Activated CD8-positive, alpha-beta memory T cell treated with anti-CD3 and anti-CD28 coated beads, Interleukin-2, amount 10 ng/mL, durations not matched to agents 7 days and 5 days (primary cell): ENCODE measurements at regions not wholly inside any gene's neighbourhood (a gene's known extent, or its start where the extent isn't known, plus 50 kb on each side); places are given as distances from the start of the nearest gene placed in this dataset.

Experiments used
- ATAC-seq: fragments of 150-1000 bp; cut with Tn5 transposase; one replicate; pipeline ENCODE4 v1.10.0; 2021; ENCODE audit warnings: moderate library complexity
- CTCF ChIA-PET: fragments of 350-600 bp; sonication (Branson Sonifier 250); formaldehyde crosslinking; loops from one replicate; lab custom pipeline; 2021; ENCODE audit warnings: antibody characterized with exemption; lab: Charles Lee
- DNase-seq: peaks from one replicate; pipeline ENCODE4 v3.0.0-alpha.2; 2020
- H3K27ac Mint-ChIP-seq: one replicate; pipeline ENCODE4 v1.8.0; 2021; ENCODE audit warnings: mild to moderate bottlenecking, mixed read lengths
- H3K27me3 Mint-ChIP-seq: one replicate; pipeline ENCODE4 v1.8.0; 2021; ENCODE audit warnings: mixed read lengths
- H3K36me3 Mint-ChIP-seq: one replicate; pipeline ENCODE4 v1.8.0; 2021; ENCODE audit warnings: mild to moderate bottlenecking, mixed read lengths
- H3K4me1 Mint-ChIP-seq: one replicate; pipeline ENCODE4 v1.8.0; 2021; ENCODE audit warnings: mixed read lengths
- H3K4me3 Mint-ChIP-seq: one replicate; pipeline ENCODE4 v1.8.0; 2021; ENCODE audit warnings: mild to moderate bottlenecking, moderate library complexity, mixed read lengths
- H3K9me3 Mint-ChIP-seq: one replicate; pipeline ENCODE4 v1.8.0; 2022; ENCODE audit warnings: low read depth, mixed read lengths

DNA sequence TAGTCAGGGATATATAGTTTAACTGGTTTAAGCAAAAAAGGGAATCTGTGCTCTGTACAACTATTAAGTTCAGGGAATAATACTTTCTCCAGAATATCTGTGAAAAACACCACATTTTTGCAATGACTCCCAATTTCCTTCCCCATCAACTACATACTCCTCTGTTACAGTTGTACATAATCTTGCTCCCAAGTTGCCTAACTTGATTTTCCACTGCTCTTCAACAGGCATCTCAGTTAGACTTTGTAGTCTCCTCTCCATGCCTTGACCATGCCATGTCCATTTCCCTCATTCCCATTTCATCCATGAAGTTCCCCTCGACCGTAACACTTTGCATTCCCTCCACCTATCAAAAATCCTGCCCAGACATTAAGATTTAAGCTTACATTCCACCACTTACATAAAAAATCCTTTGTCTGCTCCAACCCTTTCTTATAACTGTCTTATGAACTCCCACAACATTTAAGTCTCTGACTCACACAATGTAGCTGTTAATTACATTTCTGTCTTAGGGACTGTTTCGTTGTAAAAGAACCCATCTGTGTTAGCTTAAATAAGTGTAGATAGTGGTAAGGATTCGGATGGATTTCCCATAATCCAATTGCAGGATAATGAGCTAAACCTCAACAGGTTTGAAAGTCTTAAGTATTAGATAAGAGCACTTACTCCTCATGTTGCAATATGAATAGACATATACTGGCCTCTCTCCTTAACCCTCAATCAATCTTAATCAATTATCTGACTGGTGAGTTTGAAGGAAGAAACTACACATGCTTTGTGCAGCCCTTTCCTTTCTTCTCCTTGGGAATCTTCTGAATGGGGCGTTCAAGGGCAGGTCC, 156.5 kb downstream of the PAWR start:
- H3K4me1 Mint-ChIP-seq: no peaks in the 10 kb centered on the region
- H3K4me3 Mint-ChIP-seq: no peak overlapping the region
- no peaks in the 10 kb centered on the region for H3K9me3 Mint-ChIP-seq
- no peak overlapping the region for H3K27ac Mint-ChIP-seq
- ATAC-seq (no peak), DNase-seq (no peak)
- CTCF ChIA-PET: no interaction called here
- no peaks in the 10 kb centered on the region for H3K27me3 Mint-ChIP-seq
- no peaks in the 10 kb centered on the region for H3K36me3 Mint-ChIP-seq

DNA sequence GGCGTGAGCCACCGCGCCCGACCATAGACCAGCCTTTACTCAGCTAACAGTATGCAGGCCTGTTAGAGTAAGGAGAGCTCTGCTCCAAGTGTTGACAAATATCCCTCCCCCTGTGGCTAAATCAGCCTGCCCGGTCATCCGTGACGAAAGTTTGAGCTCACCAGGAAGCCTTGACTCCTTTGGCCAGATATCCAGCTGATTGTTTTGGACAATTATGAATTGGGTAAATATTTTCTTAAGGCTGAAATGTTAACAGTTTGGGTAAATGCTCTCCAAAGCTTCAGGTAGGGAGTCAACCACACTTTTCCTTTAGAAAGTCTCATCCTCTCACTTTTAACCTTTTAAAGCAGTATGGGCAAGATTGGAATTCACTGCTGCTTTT, 157.9 kb downstream of the PAWR start:
- Mint-ChIP-seq H3K4me3 (no peak overlapping the region), H3K27ac (no peak overlapping the region), H3K9me3 (no peaks in the 10 kb centered on the region), H3K36me3 (no peaks in the 10 kb centered on the region), H3K27me3 (no peaks in the 10 kb centered on the region), H3K4me1 (no peaks in the 10 kb centered on the region)
- CTCF ChIA-PET: no interaction called here
- DNase-seq (no peak), ATAC-seq (no peak)

GRCh38 chr12:79531518-79531917, 159.2 kb downstream of the PAWR start:
- H3K4me1 Mint-ChIP-seq: no peaks in the 10 kb centered on the region
- H3K36me3 Mint-ChIP-seq: no peaks in the 10 kb centered on the region
- CTCF ChIA-PET: interaction anchor here (0.6 kb wide), 1 partner anchor 22 kb away, joined by 7 read pairs; no protein-coding TSS in a partner anchor
- no peak overlapping the region for H3K27ac Mint-ChIP-seq
- no peaks in the 10 kb centered on the region for H3K27me3 Mint-ChIP-seq
- no peaks in the 10 kb centered on the region for H3K9me3 Mint-ChIP-seq
- DNase-seq (no peak), ATAC-seq (no peak)
- H3K4me3 Mint-ChIP-seq: no peak overlapping the region

DNA sequence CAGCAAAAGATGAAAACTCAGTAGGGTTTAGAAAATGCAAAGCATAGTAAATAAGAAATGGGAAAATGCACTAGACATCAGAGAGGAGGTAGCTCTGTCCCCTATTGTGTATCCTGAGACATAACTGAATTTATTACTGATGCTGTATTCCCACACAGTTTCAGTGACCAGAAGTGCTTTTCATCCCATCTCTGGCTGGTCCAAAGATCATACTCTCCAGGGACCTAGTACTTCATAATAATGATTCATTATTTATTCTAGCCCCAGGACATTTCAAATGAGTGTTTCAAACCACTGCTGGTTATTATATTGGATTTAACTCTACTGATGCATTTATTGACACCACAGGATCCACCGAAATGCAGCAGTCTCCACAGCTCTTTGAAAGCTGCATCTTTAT, 163.3 kb downstream of the PAWR start:
- Mint-ChIP-seq H3K36me3 (no peaks in the 10 kb centered on the region), H3K27me3 (no peaks in the 10 kb centered on the region)

GRCh38 chr12:79525357-79525756, 165.4 kb downstream of the PAWR start:
- ATAC-seq: no peak
- H3K36me3 Mint-ChIP-seq: no peaks in the 10 kb centered on the region
- no peaks in the 10 kb centered on the region for H3K9me3 Mint-ChIP-seq
- no peaks in the 10 kb centered on the region for H3K4me1 Mint-ChIP-seq
- H3K4me3 Mint-ChIP-seq: no peak overlapping the region
- H3K27me3 Mint-ChIP-seq: no peaks in the 10 kb centered on the region
- no peak overlapping the region for H3K27ac Mint-ChIP-seq
- CTCF ChIA-PET: no interaction called here
- DNase-seq: no peak

More for the DNA sequence above, 163.3 kb downstream of the PAWR start:
- ATAC-seq: no peak
- no peaks in the 10 kb centered on the region for H3K4me1 Mint-ChIP-seq
- no peak overlapping the region for H3K4me3 Mint-ChIP-seq
- H3K27ac Mint-ChIP-seq: no peak overlapping the region
- no peaks in the 10 kb centered on the region for H3K9me3 Mint-ChIP-seq
- CTCF ChIA-PET: interaction anchor here (0.6 kb wide), 1 partner anchor 1380 kb away, joined by 3 read pairs; no protein-coding TSS in a partner anchor
- no peak for DNase-seq

DNA sequence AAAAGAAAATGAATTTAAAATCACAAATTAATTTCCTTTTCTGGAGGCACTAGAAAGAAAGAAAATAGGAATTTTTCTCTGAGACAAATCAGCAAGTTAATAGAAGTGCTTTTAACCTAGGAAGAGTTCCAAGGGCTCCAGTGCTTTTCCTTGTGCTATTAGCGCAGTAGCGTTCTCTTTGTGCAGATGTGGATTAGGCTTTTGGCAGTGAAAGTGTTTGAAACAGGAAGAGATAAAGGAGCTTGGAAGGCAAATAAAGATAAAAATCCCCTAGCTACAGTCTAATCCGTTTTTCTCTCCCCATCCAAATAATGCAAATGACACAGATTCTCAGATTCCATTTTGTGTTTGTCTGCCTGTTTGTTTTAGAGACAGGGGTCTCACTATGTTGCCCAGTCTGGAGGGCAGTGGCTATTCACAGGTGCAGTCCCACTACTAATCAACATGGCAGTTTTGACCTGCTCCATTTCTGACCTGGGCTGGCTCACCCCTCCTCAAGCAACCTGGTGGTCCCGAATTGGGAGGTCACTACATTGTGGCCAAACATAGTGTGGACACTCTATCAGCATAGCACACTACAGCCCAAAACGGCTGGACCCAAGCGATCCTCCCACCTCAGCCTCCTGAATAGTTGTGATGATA, 166.1 kb downstream of the PAWR start:
- Mint-ChIP-seq H3K4me3 (no peak overlapping the region), H3K27me3 (no peaks in the 10 kb centered on the region), H3K36me3 (no peaks in the 10 kb centered on the region), H3K9me3 (no peaks in the 10 kb centered on the region), H3K27ac (no peak overlapping the region), H3K4me1 (no peaks in the 10 kb centered on the region)
- DNase-seq (no peak), ATAC-seq (no peak)
- CTCF ChIA-PET: no interaction called here

DNA sequence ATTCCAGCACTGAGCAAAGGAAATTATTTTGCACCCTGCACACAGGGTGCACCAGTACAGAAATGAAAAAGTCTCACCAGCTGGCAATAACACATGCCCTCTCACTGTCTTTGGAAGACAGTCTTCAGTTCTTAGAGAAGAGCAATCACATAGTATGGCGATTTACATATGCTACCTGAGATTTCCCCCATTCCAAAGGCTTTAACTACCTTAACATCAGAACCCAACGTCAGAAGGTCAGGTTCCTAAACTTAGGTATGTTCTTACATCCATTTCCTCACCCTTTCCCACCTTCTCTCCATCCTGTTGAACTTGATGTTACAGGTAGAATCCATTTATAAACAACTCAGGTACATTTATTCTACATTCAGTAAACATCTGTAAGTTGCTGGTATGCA, 167.8 kb downstream of the PAWR start:
- ATAC-seq: no peak
- Mint-ChIP-seq H3K4me1 (no peaks in the 10 kb centered on the region), H3K4me3 (no peak overlapping the region), H3K27me3 (no peaks in the 10 kb centered on the region), H3K27ac (no peak overlapping the region), H3K36me3 (no peaks in the 10 kb centered on the region), H3K9me3 (no peaks in the 10 kb centered on the region)
- DNase-seq: no peak
- CTCF ChIA-PET: no interaction called here

- Mint-ChIP-seq H3K27ac (no peak overlapping the region), H3K9me3 (no peaks in the 10 kb centered on the region), H3K36me3 (no peaks in the 10 kb centered on the region), H3K4me3 (no peak overlapping the region), H3K27me3 (no peaks in the 10 kb centered on the region), H3K4me1 (no peaks in the 10 kb centered on the region)
- DNase-seq (no peak), ATAC-seq (no peak)
- CTCF ChIA-PET: no interaction called here
These were observed 168.3 kb downstream of the PAWR start for GRCh38 chr12:79522257-79522988.

GRCh38 chr12:79521576-79521975, 169.2 kb downstream of the PAWR start:
- ATAC-seq (no peak), DNase-seq (no peak)
- Mint-ChIP-seq H3K9me3 (no peaks in the 10 kb centered on the region), H3K27ac (no peak overlapping the region), H3K27me3 (no peaks in the 10 kb centered on the region), H3K36me3 (no peaks in the 10 kb centered on the region), H3K4me3 (no peak overlapping the region), H3K4me1 (no peaks in the 10 kb centered on the region)
- CTCF ChIA-PET: no interaction called here

GRCh38 chr12:79517363-79517762, 173.4 kb downstream of the PAWR start:
- H3K9me3 Mint-ChIP-seq: no peaks in the 10 kb centered on the region
- no peaks in the 10 kb centered on the region for H3K4me1 Mint-ChIP-seq
- ATAC-seq: no peak
- no peak for DNase-seq
- H3K27me3 Mint-ChIP-seq: no peaks in the 10 kb centered on the region
- H3K27ac Mint-ChIP-seq: no peak overlapping the region
- no peak overlapping the region for H3K4me3 Mint-ChIP-seq
- H3K36me3 Mint-ChIP-seq: no peaks in the 10 kb centered on the region
- CTCF ChIA-PET: no interaction called here

DNA sequence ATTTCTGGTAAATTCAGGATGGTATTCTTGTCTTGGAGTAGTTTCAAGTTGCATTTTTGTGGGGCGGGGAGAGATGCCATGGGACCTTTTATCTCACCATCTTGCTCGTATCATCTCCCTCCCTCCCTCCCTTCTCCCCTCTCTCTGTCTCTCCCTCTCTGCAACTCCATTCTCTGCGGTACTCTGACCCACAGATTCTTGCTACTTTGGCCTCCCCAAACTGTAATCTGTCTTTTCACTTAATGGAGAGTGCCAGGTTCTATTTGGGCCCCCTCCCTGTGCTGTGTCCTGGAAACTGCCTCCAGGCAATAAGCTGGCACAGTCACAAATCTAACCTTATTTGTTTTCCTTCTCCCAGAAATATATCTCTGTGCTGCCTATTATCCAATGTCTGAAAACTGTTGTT, 175.2 kb downstream of the PAWR start:
- Mint-ChIP-seq H3K27me3 (no peaks in the 10 kb centered on the region), H3K27ac (no peak overlapping the region), H3K9me3 (no peaks in the 10 kb centered on the region), H3K4me1 (no peaks in the 10 kb centered on the region), H3K36me3 (no peaks in the 10 kb centered on the region), H3K4me3 (no peak overlapping the region)
- CTCF ChIA-PET: no interaction called here
- DNase-seq: no peak
- no peak for ATAC-seq

DNA sequence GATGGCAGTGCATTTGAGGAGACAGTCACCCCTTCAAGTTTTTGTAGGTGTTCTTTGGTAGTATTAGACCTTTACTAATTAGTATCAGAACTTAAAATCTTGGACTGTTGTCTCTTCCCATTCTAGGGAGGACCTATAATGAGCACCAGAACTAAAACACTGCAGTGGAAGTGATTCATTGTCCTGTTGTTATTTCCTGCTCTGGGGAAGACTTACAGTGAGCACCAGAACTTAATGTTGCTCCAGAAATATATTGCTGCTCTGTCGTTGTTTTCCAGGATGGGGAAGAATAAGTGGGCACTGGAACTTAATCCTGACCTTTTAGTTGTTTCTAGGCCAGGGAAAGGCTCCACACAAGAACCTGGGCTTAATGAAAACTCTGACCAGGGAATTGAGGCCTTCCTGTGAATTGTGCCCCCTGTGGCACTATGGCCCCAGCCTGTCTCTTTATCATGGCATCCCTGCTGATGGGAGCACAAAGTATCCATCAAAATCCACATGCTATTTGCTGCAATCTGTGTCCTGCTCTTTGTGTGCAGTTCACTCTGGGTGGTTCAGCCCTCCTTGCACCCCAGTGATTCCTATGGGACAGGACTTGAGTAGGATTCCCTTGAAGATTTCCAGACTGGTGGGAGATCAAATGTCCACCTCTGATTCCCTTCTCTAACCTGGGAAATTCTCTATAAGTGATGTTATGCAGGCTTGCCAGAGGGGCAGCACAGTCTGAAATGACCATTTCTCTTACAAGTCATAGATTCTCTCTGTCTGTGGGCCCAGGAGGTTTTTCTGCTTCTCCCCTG, 175.8 kb downstream of the PAWR start:
- H3K4me1 Mint-ChIP-seq: no peaks in the 10 kb centered on the region
- H3K27ac Mint-ChIP-seq: no peak overlapping the region
- no peaks in the 10 kb centered on the region for H3K27me3 Mint-ChIP-seq
- no peak overlapping the region for H3K4me3 Mint-ChIP-seq
- ATAC-seq (no peak), DNase-seq (no peak)
- H3K9me3 Mint-ChIP-seq: no peaks in the 10 kb centered on the region
- no peaks in the 10 kb centered on the region for H3K36me3 Mint-ChIP-seq
- CTCF ChIA-PET: no interaction called here

DNA sequence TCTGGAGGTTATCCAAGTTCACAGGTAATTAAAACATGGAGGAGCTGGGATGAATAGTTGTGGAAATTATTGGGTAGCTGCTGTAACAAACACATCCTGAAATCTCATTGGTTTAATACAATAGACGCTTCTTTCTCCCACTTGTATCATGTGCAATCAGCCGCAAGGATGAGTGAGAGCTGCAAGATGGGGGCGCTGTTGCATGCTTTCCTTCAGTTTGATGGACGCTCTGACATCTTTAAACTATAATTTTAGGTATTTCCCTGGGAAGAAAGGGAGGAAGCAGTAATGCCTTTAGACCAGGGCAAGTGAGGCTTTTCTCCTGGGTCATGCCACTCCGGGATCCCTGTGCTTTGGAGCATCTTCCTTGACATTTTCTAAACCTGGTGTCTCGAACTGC, 178.7 kb downstream of the PAWR start:
- ATAC-seq: no peak
- H3K4me3 Mint-ChIP-seq: no peak overlapping the region
- DNase-seq: no peak
- H3K27ac Mint-ChIP-seq: no peak overlapping the region
- H3K4me1 Mint-ChIP-seq: no peaks in the 10 kb centered on the region
- H3K9me3 Mint-ChIP-seq: no peaks in the 10 kb centered on the region
- CTCF ChIA-PET: no interaction called here
- no peaks in the 10 kb centered on the region for H3K36me3 Mint-ChIP-seq
- no peaks in the 10 kb centered on the region for H3K27me3 Mint-ChIP-seq
